ENCODE measurements at regions not wholly inside any gene's neighbourhood (a gene's known extent, or its start where the extent isn't known, plus 50 kb on each side); places are given as distances from the start of the nearest gene placed in this dataset.

DNA sequence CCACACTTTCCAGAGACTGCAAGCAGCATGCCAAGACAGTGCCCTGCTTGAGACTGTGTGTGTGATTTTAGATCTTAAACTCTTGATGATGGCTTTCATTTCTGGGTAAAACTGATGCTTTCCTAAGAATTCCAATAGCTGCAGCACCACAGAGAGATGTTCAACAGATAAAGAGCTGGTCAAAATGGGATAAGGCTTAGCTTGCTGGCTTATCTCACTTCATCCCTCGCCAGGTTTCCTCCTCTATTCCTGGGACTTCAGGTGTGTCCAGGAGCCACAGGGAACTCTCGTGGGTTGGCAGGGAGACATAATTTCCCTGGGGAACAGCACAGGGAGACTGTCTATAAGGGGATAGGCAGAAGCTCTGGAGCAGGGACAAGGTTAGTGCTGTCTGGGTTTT, 137.3 kb downstream of the KCTD15 start:
- no peak for TF ChIP-seq YY1 (IDR thresholded peaks at IDR 0.05; ENCODE audit: insufficient read depth, insufficient read length)
- TF ChIP-seq SUZ12 (IDR thresholded peaks at IDR 0.05; ENCODE audit: extremely low read depth, insufficient read depth, insufficient read length) = no peak
- no peak for TF ChIP-seq ZNF274 (IDR thresholded peaks at IDR 0.05; ENCODE audit: low read depth, low read length)
